Astrocyte (in vitro differentiated cells and primary cell): ENCODE measurements at regions not wholly inside any gene's neighbourhood (a gene's known extent, or its start where the extent isn't known, plus 50 kb on each side); places are given as distances from the start of the nearest gene placed in this dataset.

ENCODE experiments used
- CTCF ChIP-seq: IDR thresholded peaks from 2 replicates; pipeline ENCODE4 v1.5.1; 2011; ENCODE audit warnings: low read depth, mild to moderate bottlenecking, inconsistent platforms, low read length, moderate library complexity; ENCODE audit not compliant: insufficient read depth
- EZH2 ChIP-seq: IDR thresholded peaks from 2 replicates; pipeline ENCODE4 v1.6.1; 2012; ENCODE audit warnings: mild to moderate bottlenecking, low read length, inconsistent platforms; ENCODE audit not compliant: insufficient read depth

GRCh38 chr4:186981161-186981560, 257.5 kb upstream of the FAT1 start:
- TF ChIP-seq CTCF: no peak
- TF ChIP-seq EZH2: no peak
